NCI-H82 treated with DMSO at 0.1 percent for 48 hours (cell line): ENCODE measurements at regions not wholly inside any gene's neighbourhood (a gene's known extent, or its start where the extent isn't known, plus 50 kb on each side); places are given as distances from the start of the nearest gene placed in this dataset.
"Not testable (repeated sequence)": the region's sequence is repeated elsewhere in the genome, so short reads cannot be mapped to it uniquely, and the experiment has no call there.

Experiments
- DNase-seq: peaks from one replicate; lab custom pipeline; 2025; ENCODE audit not compliant: unreplicated experiment; lab: John Stamatoyannopoulos, UW

GRCh38 chr4:141518222-141518621 is 118.2 kb upstream of the IL15 start:
- no peak for DNase-seq

DNA sequence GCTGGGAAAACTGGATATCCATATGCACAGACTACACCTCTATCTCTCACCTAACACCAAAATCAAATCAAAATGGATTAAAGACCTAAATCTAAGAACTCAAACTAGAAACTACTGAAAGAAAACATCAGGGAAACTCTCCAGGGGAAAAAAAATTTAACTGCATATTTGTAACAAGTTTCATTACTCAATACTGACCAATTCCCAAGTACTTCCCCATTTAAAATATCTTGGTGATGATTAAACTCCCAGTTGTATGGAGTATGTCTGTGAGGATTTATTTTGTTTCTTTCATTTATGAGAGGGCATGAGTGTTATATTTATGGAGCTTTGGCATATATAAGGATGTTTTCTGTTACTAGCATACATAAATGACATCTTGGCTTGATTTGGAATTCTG is 112.3 kb upstream of the IL15 start:
- no peak for DNase-seq

GRCh38 chr4:141524841-141525240 is 111.5 kb upstream of the IL15 start:
- DNase-seq: no peak

DNA sequence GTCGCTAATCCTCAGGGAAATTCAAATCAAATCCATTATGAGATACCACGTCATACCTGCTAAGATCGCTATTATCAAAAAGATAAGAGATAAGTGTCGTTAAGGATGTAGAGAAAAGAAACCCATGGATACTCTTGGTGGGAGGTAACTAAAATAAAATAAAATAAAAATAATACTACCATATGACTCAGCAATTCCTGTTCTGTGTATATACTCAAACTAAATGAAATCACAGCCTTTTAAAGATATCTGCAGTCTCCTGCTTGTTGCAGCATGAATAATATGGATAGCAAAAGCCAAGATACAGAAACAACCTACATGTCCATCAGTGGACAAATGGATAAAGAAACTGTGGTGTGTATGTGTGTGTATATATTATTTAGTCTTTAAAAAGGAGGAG is 105.8 kb upstream of the IL15 start:
- no peak for DNase-seq

GRCh38 chr4:141534985-141535384 is 101.4 kb upstream of the IL15 start:
- DNase-seq: no peak

DNA sequence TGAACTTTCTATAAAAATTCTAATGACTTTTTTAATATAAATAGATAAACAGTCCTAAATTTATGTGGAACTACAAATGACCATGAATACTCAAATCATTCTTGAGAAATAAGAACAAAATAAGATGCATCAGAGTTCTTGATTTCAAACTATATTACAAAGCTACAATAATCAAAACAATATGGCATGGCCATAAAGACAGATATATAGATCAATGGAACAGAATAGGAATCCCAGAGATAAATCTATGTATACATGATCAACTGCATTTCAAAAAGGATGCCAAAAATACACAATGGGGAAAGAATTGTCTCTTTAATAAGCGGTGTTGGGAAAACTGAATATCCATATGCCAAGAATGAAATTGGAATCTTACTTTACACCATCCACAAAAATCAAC is 98.4 kb upstream of the IL15 start:
- DNase-seq: no peak

DNA sequence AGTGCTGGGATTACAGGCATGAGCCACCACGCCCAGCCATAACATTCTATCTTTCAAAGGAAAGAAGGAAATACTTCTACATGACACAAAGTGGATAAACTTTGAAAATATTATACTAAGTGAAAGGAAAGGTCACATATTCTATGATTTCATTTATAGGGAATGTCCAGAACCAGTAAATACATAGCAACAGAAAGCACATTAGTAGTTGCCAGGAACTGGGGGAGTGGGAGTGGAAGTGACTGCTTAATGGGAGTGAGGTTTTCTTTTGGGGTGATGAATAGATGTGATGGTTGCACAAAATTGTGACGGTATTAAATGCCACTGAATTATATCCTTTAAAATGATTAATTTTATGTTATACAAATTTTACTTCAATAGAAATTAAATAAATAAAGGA is 95.7 kb upstream of the IL15 start:
- DNase-seq: no peak

DNA sequence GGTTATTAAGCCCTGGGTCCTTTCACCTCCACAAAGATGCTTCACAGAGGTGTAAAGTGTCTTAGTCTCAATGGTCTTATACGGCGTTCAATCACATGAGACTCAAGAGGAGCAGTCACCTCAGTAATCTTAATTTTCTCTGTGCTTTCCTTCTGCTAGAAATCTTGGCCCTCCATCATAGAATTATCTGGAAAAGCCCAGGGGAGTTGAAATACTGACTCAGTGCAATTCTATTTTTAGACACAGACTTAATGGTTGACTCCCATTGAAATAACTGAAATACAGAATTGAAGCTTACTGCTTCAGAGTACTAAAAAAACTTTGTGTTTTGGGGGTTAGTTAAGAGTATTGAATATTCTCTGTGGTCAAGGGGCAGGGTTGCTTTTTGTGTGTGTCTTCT is 94.5 kb upstream of the IL15 start:
- DNase-seq: no peak

DNA sequence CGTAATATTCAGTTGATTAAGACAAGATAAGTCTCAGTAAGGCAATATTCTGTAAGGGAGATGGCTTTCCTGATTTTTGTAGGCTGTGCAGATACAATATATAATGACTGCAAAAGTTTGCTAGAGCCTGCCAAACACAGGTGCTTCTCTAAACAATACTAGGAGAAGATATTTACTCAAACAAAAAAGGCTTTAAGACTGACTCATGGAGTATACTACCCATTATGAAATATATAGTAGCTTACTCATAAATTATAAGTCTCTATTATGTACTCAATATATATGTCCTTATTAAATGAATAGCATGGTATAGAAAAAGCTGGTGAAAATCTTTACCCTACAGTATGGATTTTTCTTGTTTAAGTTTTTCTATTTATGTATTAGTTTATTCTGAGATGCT is 93.2 kb upstream of the IL15 start:
- DNase-seq: no peak

DNA sequence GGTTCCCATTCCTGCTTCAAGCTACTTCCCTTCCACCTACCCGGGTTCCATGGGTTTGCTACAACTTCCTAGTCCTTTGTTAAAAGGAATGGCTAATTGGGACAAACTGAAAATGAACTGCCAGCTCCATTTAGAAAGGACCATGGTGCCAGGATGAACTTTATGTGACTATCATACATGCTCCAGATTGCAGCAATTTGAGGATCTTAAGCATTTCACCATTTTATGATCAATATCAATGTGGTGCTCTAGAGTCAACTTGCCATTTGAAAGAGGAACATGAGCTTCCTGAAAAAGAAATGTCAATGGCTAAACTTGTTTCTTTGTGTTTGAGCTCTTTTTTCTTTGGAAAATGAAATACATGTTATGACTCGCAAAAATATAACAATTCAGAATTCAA is 92.7 kb upstream of the IL15 start:
- no peak for DNase-seq

- no peak for DNase-seq
Measured at GRCh38 chr4:141548791-141549190, 87.6 kb upstream of the IL15 start.

GRCh38 chr4:141560056-141560455 is 76.3 kb upstream of the IL15 start:
- no peak for DNase-seq

DNA sequence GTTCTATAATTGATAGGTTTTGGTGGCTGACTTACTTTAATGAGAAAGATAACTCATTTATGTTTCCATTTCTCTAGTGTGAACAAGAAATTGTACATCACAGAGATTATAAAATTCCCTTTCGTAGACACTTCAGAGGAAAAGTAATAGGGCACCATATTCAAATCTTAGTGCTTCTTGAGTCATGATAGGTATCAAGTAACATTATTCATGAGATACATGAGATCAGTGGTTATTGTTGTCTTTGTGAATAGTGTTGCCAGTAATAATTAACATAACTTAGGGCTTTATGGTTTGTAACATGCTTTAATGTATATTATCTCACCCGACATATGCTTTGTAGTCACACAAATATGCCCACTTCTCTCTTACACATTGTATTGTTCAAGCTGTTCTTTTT is 73.7 kb upstream of the IL15 start:
- DNase-seq: no peak

GRCh38 chr4:141563723-141564122 is 72.7 kb upstream of the IL15 start:
- no peak for DNase-seq

DNA sequence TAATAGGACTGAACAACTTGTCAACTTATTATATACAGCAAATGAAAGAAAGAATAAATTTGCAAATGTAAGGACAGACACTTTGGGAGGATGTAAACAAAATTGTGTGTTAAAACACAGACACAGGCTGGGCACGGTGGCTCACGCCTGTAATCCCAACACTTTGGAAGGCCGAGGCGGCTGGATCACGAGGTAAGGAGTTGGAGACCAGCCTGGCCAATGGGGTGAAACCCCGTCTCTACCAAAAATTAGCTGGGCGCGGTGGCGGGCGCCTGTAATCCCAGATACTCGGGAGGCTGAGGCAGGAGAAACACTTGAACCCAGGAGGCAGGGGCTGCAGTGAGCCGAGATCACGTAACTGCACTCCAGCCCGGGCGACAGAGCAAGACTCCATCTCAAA is 71.4 kb upstream of the IL15 start:
- DNase-seq: not testable (repeated sequence)

DNA sequence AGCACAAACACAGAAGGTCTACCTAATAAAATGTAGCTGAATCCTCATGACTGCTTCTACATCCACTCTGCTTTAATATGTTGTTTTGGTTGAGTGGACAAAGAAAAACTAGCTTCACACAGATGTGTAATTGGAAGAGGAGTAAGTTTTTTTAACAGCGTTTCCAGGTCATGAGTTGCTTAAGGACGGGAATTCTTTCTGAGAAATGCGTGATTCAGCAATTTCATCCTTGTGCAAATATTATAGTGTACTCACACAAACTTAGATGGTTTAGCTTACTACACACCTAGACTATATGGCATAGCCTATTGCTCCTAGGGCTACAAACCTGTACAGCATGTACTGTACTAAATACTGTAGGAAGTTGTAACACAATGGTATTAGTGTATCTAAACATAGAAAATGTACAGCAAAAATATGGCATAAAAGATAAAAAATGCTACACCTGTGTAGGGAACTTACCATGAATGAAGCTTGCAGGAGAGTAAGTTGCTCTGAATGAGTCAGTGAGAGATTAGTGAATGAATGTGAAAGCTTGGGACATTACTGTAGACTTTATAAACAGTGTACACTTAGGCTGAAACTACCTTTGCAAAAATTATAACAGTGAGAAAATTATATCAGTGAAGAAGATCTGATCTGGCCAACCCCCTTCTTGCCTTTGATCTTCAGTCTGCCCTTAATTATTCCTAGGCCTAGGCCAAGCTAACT is 70.8 kb upstream of the IL15 start:
- DNase-seq: no peak

- no peak for DNase-seq
Measured at GRCh38 chr4:141567326-141567915, 69.0 kb upstream of the IL15 start.

- no peak for DNase-seq
Measured at GRCh38 chr4:141569141-141569540, 67.2 kb upstream of the IL15 start.

- no peak for DNase-seq
Measured at GRCh38 chr4:141570290-141570689, 66.1 kb upstream of the IL15 start.

GRCh38 chr4:141571362-141571761 is 65.0 kb upstream of the IL15 start:
- no peak for DNase-seq

GRCh38 chr4:141571793-141572192 is 64.6 kb upstream of the IL15 start:
- no peak for DNase-seq

- DNase-seq: no peak
Measured at GRCh38 chr4:141573678-141574077, 62.7 kb upstream of the IL15 start.

GRCh38 chr4:141575884-141576283 is 60.5 kb upstream of the IL15 start:
- no peak for DNase-seq
